Adrenal gland (tissue), 5 donors: ENCODE measurements at regions not wholly inside any gene's neighbourhood (a gene's known extent, or its start where the extent isn't known, plus 50 kb on each side); places are given as distances from the start of the nearest gene placed in this dataset.

ENCODE experiments used
- POLR2A ChIP-seq, 2 donors: fragments of 450-650 bp; IDR thresholded peaks; one replicate each; pipeline ENCODE4 v1.6.1; 2017; ENCODE audit warnings: antibody characterized with exemption in 2 of 2, mild to moderate bottlenecking in 2 of 2, moderate library complexity in 1 of 2
- TF ChIP-seq, protein P1 (sequence below), 6 experiments: fragments of 450-650 bp in 4 of 6; fragments of 200-600 bp in 2 of 6; sonication (generic) in 1 of 6; IDR thresholded peaks; 1 replicate in 5 of 6; 2 replicates in 1 of 6; pipeline versions ENCODE4 v1.5.1 to v1.8.0; 2016 to 2021; ENCODE audit warnings: antibody characterized with exemption in 6 of 6, mild to moderate bottlenecking in 2 of 6, moderate library complexity in 1 of 6
- donor health status: DM: no; HTN: no; CAD: no.

DNA sequence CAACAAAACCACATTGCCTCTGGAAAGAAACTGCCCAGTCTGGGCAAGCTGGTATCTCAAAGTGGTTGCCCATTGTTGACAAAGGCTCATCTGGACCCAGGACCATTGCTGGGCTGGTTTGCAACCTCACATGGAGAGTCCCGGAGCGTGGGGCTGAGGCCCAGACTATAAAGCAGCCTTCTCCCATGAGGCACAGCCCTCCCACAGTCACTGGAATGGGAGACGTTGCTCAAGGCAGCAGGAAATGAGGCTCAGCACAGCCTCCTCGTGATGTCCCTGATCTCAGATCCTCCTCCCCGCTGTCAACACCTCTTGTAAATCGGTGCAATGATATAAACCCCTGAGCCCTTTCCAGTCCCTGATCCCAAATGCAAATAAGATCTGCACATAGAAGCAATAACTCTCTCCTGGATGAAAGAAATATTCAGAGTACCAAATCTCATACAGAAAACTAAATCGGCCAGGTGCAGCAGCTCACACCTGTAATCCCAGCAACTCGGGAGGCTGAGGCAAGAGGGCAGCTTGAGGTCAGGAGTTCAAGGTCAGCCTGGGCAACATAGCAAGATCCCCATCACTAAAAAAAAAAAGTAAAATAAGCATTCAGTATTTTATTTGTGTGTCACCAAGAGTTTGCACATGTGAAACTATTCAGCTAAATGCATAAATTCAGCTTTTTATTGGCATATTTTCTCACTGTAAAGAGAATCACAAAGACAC is 103.0 kb upstream of the RREB1 start:
- TF ChIP-seq, protein P1, sequence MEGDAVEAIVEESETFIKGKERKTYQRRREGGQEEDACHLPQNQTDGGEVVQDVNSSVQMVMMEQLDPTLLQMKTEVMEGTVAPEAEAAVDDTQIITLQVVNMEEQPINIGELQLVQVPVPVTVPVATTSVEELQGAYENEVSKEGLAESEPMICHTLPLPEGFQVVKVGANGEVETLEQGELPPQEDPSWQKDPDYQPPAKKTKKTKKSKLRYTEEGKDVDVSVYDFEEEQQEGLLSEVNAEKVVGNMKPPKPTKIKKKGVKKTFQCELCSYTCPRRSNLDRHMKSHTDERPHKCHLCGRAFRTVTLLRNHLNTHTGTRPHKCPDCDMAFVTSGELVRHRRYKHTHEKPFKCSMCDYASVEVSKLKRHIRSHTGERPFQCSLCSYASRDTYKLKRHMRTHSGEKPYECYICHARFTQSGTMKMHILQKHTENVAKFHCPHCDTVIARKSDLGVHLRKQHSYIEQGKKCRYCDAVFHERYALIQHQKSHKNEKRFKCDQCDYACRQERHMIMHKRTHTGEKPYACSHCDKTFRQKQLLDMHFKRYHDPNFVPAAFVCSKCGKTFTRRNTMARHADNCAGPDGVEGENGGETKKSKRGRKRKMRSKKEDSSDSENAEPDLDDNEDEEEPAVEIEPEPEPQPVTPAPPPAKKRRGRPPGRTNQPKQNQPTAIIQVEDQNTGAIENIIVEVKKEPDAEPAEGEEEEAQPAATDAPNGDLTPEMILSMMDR (IDR thresholded peaks at IDR 0.05): no peak
- TF ChIP-seq POLR2A (IDR thresholded peaks at IDR 0.05): no peak
